ENCODE measurements at regions not wholly inside any gene's neighbourhood (a gene's known extent, or its start where the extent isn't known, plus 50 kb on each side); places are given as distances from the start of the nearest gene placed in this dataset.
A peak's percentile ranks its signal among the peaks of the same experiment; 100 is the strongest.

- Histone ChIP-seq H3K27ac (peak overlapping the region; percentile 35 to 88 (median 83)), H3K4me1 (peaks cover 19 to 87% (median 60%) of the 10 kb centered on the region in 6 donors), H3K9me3 (no peaks in the 10 kb centered on the region), H3K4me3 (no peak overlapping the region), H3K36me3 (no peaks in the 10 kb centered on the region), H3K27me3 (replicated peaks in 1 of 7) (peaks cover 0 to 59% (median 3%) of the 10 kb centered on the region in 7 donors)
- 25 to 49% (median 41%) methylated on average over 17 of the region's 17 CpGs for WGBS, 5 donors
- intact Hi-C loops (cut with DNase I; ENCODE audit: low total_unique reads) = loop anchor here (5.0 to 10.0 kb wide), 2 partner anchors 105 to 168 kb away; no protein-coding TSS in a partner anchor
- DNase-seq = no peak
- TF ChIP-seq POLR2AphosphoS5 (IDR thresholded peaks at IDR 0.05) (peak in 1 of 3 donors; percentile 48), CTCF (IDR thresholded peaks at IDR 0.05 in 8 of 11, conservative IDR thresholded peaks at IDR 0.05 in 3 of 11) (no peak), POLR2A (IDR thresholded peaks at IDR 0.05) (no peak)
Measured at GRCh38 chr21:38989745-38990423, 184.2 kb downstream of the ETS2 start.

DNA sequence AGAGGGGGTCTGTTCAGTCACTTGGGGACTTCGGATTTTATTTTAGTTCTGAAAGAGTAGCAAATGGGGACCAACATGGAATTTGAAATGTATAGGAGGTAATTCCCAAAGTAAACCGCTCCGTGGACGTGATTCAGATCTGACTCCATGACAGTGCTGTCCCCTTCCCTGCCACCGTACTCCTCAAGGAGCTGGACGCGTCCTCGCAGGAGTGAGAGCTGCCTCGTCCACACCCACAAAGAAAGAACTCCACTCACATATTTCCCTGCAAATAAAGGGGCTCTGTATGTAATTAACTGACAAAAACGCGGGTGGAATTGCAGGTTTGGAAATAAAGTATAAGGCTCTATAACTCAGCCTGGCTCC lies 183.6 kb downstream of the ETS2 start:
- peak overlapping the region in 5 of 8 donors; percentile 80 to 88 (median 83) for H3K27ac ChIP-seq

DNA sequence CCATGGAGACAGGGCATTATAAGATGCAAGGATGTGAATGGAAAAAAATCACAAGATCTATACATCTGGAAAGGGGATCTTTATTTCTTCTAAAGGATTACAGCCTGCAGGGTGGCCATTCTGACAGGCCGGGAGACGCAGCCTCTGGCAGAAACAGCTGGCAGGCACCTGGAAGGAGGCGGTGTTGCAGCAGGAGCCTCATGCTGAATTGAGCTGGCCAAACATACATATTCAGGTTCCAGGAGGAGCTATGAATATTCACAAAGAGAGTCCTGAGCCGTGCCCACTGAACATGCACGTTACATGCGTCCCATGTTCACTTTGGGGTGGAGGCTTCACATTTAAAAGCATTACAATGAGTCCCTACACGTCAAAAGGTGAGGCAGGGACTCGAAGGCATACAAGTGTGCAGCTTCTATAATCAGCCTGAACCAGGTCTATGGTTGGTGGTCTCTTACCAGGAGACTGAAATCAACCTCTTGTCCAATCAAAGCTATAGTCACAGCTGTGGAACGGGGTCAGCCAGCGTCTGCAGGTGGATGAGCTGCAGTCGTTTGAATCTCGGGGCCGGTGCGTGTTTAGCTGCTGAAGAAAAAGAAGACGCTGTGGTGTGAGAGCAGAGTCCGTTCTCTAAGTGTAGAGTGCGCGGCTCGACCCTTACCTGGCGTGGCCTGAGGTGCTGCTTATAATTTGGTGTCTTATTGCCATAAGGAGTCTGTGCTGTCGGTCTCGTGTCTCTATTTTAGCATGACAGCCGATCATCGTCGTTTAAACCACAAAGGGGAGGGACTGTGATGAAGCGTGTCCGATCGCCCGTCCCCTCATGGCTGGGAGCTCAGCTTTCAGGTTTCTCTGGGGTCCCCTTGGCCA lies 183.0 kb downstream of the ETS2 start:
- Histone ChIP-seq H3K4me3 (no peak overlapping the region), H3K36me3 (no peaks in the 10 kb centered on the region), H3K9me3 (no peaks in the 10 kb centered on the region), H3K27me3 (replicated peaks in 1 of 7) (peaks cover 0 to 69% (median 3%) of the 10 kb centered on the region in 7 donors), H3K4me1 (peaks cover 27 to 90% (median 59%) of the 10 kb centered on the region in 6 donors), H3K27ac (peak overlapping the region in 5 of 8 donors; percentile 80 to 88 (median 83))
- no peak for DNase-seq
- intact Hi-C loops (cut with DNase I; ENCODE audit: low total_unique reads) = loop anchor here (5.0 kb wide), 1 partner anchor 166 kb away; no protein-coding TSS in a partner anchor
- WGBS, 5 donors = 66 to 80% (median 78%) methylated on average over 29 of the region's 29 CpGs
- TF ChIP-seq CTCF (IDR thresholded peaks at IDR 0.05 in 8 of 11, conservative IDR thresholded peaks at IDR 0.05 in 3 of 11) = no peak

More for the DNA sequence above, 183.6 kb downstream of the ETS2 start:
- Histone ChIP-seq H3K9me3 (no peaks in the 10 kb centered on the region), H3K36me3 (no peaks in the 10 kb centered on the region), H3K4me3 (no peak overlapping the region), H3K4me1 (peaks cover 25 to 90% (median 64%) of the 10 kb centered on the region in 6 donors), H3K27me3 (replicated peaks in 1 of 7) (peaks cover 0 to 64% (median 3%) of the 10 kb centered on the region in 7 donors)
- 75 to 85% (median 80%) methylated on average over 11 of the region's 11 CpGs for WGBS, 5 donors
- intact Hi-C loops (cut with DNase I; ENCODE audit: low total_unique reads) = loop anchor here (5.0 kb wide), 1 partner anchor 167 kb away; no protein-coding TSS in a partner anchor
- DNase-seq = no peak
- TF ChIP-seq CTCF (IDR thresholded peaks at IDR 0.05 in 8 of 11, conservative IDR thresholded peaks at IDR 0.05 in 3 of 11) (no peak), POLR2AphosphoS5 (IDR thresholded peaks at IDR 0.05) (no peak), POLR2A (IDR thresholded peaks at IDR 0.05) (no peak)
